Smooth muscle cell of the brain vasculature (primary cell): ENCODE measurements at regions not wholly inside any gene's neighbourhood (a gene's known extent, or its start where the extent isn't known, plus 50 kb on each side); places are given as distances from the start of the nearest gene placed in this dataset.

Experiments used
- DNase-seq: peaks from one replicate; pipeline ENCODE4 v3.0.0-alpha.2; 2012; ENCODE audit warnings: low read depth, low spot score

- DNase-seq, result no peak
These were observed 85.3 kb upstream of the HIVEP1 start for GRCh38 chr6:11926594-11927407.

GRCh38 chr6:11925805-11926204, 86.3 kb upstream of the HIVEP1 start:
- DNase-seq, result no peak

GRCh38 chr6:11923621-11924020, 88.5 kb upstream of the HIVEP1 start:
- no peak for DNase-seq

DNA sequence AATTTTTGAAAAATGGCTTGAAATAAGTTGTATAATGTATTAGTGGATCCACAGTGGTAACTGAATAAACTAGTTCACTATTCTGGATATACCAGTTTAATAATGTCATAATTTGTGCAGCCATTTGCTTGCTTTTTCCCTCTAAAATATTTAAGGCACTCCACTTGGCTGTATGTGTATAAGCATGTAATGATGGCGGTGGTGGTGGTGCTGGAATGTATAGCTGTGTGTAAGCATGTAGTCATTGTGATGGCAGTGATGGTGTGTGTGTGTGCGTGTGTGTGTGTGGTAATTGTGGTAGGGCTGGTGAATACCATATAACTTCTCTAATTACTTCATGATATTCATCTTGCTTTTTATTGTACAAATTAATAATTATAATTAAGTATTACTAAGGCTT, 89.2 kb upstream of the HIVEP1 start:
- DNase-seq, result no peak

DNA sequence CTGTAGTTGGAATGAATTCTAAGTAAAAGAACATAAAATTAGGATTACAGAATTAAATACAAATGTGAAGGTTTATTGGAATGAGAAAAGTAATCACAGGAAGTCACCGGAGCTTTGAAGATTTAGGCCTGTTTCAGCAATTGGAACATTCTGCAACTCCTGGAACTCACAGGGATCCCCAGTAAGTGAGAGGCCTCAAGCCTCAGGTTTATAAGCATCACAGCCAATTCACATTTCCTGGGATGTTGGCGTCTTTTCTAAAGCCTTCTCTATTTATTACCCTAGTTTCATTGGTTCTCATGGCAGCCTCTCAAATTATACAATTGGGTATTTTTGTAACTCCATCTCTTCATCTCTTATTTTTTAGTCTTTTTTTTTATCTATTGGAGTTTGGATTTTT, 90.4 kb upstream of the HIVEP1 start:
- DNase-seq, result no peak

- peak; percentile 51 for DNase-seq
These were observed 91.1 kb upstream of the HIVEP1 start for GRCh38 chr6:11921017-11921438.

GRCh38 chr6:11920566-11920965, 91.5 kb upstream of the HIVEP1 start:
- no peak for DNase-seq

- no peak for DNase-seq
These were observed 92.2 kb upstream of the HIVEP1 start for GRCh38 chr6:11919771-11920440.

GRCh38 chr6:11918739-11919605, 93.1 kb upstream of the HIVEP1 start:
- DNase-seq, result no peak

- DNase-seq, result no peak
These were observed 94.0 kb upstream of the HIVEP1 start for GRCh38 chr6:11917951-11918738.

DNA sequence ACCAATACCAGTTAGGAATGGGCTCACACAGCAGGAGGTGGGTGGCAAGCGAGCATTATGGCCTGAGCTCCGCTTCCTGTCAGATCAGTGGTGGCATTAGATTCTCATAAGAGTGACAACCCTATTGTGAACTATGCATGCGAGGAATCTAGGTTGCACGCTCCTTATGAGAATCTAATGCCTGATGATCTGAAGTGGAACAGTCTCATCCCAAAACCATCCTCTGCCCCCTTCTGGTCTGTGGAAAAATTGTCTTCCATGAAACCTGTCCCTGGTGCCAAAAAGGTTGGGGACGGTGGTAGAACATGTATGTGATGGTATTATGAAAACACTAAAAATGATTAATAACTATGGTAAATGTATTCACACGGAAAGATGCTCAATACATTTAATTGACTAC, 99.7 kb upstream of the HIVEP1 start:
- no peak for DNase-seq

DNA sequence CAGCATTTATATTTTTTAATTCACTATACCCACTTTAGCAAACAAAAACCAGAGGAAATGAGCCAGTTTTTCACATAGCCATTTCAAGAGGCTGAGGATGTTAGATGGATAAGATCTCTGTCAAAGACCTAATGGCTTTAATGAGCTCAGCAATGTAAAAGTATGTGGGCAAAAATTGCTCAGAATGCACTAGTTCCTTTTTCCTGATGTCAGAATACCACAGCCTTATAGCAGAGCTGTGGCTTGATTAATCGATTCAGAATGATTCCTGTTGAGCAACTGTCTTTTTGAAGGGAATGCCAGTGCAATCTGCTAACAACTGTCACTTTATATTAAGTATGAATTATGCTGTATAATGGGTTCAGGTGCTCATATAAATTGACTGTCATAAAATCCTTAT, 100.6 kb upstream of the HIVEP1 start:
- DNase-seq, result no peak

- no peak for DNase-seq
These were observed 102.4 kb upstream of the HIVEP1 start for GRCh38 chr6:11909696-11910132.

DNA sequence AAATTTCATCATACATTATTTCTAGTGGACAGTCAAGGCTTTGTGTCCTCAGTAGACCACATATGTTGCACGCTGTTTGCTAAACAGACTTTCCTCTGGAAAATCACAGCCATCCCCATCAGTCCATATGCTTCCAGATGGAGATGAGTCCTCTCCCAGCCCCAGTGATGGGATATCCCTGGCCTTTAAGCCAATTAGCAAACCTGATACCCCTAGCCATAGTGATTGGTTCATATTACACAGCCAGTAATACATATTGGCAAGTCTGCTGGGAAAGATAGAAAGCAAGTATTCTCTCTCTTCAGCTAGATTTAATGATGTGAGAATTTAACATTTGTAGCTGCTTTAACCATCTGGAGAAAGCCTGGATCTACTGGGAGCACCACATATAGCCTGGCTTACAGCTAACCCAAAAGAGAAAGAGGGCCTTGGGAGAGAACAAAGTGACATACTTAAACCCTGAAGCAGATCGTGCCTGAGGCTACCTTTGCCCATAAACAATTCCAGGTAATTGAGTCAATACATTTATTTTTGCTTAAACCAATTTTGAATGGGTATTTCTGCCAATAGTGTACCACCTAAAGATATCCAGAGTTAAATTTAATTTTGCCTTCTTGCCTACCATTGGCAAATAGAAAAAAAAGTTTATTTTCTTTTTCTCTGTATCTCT, 103.5 kb upstream of the HIVEP1 start:
- DNase-seq, result no peak

- no peak for DNase-seq
These were observed 108.5 kb upstream of the HIVEP1 start for GRCh38 chr6:11903645-11904044.

GRCh38 chr6:11902527-11902926, 109.6 kb upstream of the HIVEP1 start:
- DNase-seq, result no peak

DNA sequence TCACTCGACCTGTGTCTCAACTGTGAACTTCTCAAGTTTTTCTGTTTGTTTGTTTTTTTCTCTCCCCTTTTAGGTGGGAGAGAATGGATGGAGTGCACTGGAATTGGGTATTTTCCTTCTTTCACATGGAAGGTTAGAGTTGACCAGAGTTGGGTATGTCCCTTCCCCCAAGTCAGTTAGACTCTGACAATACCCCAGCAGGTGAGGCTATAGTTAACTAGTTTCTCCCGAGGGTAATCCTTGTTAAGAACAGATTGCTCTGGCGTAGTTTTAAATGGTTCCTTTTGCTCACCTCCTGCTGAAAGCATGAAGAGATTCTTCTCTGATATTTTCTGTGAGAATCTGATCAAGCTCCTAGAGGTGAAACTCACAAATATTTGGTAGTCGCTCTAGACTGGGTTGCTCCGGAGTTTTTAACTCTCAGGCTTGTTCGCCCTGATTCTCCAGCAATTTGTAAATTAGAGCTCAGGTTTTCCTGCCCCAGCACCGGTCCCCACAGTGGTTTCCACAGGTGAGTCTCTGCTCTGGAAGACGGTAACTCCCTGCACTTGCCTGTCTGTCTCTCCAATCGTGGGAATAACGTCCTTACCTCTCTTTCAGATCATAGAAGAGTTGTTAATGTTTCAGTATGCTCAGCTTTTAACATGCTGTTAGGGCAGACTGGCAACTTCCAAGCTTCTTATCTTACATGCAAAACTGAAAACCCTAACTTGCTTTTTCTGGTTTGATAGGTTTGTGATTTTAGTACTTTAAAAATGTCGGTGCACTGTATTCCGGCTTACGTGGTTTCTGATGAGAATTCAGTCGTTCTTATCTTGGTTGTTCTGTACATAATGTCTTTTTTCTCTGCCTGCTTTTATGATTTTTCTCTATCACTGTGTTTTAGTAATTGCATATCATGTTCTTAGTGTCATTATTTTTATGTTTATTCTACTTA, 111.2 kb upstream of the HIVEP1 start:
- DNase-seq, result no peak

GRCh38 chr6:11899645-11900044, 112.5 kb upstream of the HIVEP1 start:
- no peak for DNase-seq

DNA sequence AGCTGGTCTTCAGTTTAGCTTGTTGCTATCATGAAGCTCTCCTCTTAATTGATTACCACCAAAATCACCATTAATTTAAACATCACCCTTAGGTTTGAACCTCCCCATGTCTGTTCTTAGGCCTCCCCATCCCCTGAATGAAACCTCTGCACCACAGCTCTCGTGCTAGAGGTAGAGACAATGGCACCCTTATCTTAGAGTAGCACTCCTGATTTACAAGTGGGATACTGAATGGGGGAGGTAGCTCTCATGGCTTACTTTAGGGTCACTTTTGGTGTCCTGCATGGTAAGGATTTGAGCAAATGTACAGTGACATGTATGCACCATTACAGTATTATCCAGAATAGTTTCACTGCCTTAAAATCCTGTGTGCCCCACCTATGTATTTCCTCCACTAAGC, 115.6 kb upstream of the ADTRP start:
- DNase-seq, result no peak

GRCh38 chr6:11891547-11891946, 112.9 kb upstream of the ADTRP start:
- DNase-seq, result no peak
